Mammary epithelial cell (primary cell): ENCODE measurements at regions not wholly inside any gene's neighbourhood (a gene's known extent, or its start where the extent isn't known, plus 50 kb on each side); places are given as distances from the start of the nearest gene placed in this dataset.

Experiments
- CTCF ChIP-seq, 2 donors: IDR thresholded peaks in 1 of 2; conservative IDR thresholded peaks in 1 of 2; 2 replicates each; pipeline ENCODE4 v1.5.1; 2011 to 2012; ENCODE audit warnings: inconsistent platforms in 2 of 2, low read length in 2 of 2, mild to moderate bottlenecking in 2 of 2, control low read depth in 1 of 2, low read depth in 1 of 2; ENCODE audit not compliant: insufficient read depth in 1 of 2; ENCODE audit errors: extremely low read depth in 1 of 2
- EZH2 ChIP-seq: IDR thresholded peaks from 2 replicates; pipeline ENCODE4 v1.6.1; 2012; ENCODE audit warnings: low read length, inconsistent platforms, borderline replicate concordance

DNA sequence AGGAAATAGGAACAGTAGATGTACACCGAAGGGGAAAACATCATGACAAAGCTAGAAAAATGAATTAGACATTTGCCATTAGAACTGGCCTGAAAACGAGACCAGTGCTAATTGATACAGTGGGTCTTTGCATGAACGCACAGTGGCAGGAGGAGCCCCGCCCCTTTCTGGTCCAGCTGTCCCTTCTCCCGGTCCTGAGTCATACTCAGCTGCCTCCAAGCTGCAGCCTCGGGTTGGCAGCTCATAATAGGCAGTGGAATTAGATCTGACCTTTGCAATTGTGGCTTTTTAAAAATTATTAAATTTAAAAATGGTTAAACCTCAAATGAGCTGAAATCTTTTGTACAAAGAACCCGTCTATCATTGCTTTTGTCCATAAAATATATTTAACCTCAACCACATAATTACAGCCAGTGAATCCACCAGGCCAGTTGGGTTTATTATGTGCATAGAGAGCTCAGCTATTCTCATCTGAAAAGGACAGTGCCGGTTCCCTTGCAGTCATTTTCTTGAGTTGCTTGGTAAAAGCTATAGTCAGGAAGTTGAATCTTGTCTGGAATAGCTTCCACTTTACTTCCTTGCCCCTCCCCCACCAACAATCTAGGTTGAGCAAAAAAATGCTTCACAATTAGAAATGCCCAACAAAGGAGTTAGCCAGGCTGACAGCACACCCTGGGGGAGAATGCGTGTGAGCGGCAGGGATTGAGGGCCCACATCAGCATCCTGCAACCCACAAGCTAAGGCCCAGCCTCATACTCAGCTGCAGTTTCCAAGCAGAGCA is 147.1 kb downstream of the BUB3 start:
- TF ChIP-seq CTCF (conservative IDR thresholded peaks at IDR 0.05 in 1 of 2, IDR thresholded peaks at IDR 0.05 in 1 of 2; ENCODE audit: extremely low read depth in 1 of 2, insufficient read depth in 1 of 2, low read depth in 1 of 2, low read length in 2 of 2) = no peak
- TF ChIP-seq EZH2 = no peak
